K562 (cell line): ENCODE measurements at regions not wholly inside any gene's neighbourhood (a gene's known extent, or its start where the extent isn't known, plus 50 kb on each side); places are given as distances from the start of the nearest gene placed in this dataset.

ENCODE experiments used
- CEBPG ChIP-seq, 3 experiments: fragments of 200-800 bp in 1 of 3; sonication (Bioruptor generic) in 1 of 3; sonication (generic) in 1 of 3; formaldehyde crosslinking in 1 of 3; IDR thresholded peaks in 2 of 3; conservative IDR thresholded peaks in 1 of 3; 2 replicates each; pipeline versions ENCODE4 v1.6.1 to v1.8.0; 2016 to 2022; ENCODE audit warnings: missing compliant biosample characterization in 2 of 3, missing genetic modification characterization in 2 of 3, mild to moderate bottlenecking in 1 of 3, missing genetic modification reagents in 1 of 3
- CTCF ChIP-seq, 3 experiments: IDR thresholded peaks in 2 of 3; conservative IDR thresholded peaks in 1 of 3; 2 replicates each; pipeline ENCODE4 v1.5.1; 2011 to 2012; ENCODE audit warnings: low read length in 3 of 3, mild to moderate bottlenecking in 3 of 3, control low read depth in 2 of 3, improper control_type of control experiment in 1 of 3, inconsistent platforms in 1 of 3, low read depth in 1 of 3, mixed read lengths in 1 of 3, moderate library complexity in 1 of 3; ENCODE audit not compliant: insufficient read depth in 2 of 3
- MAFK ChIP-seq: IDR thresholded peaks from 2 replicates; pipeline ENCODE4 v1.6.1; 2011; ENCODE audit warnings: low read length, improper control_type of control experiment
- PRMT5 ChIP-seq: sonication (generic); formaldehyde crosslinking; IDR thresholded peaks from 2 replicates; pipeline ENCODE4 v1.5.0; 2020; ENCODE audit warnings: missing genetic modification reagents
- TEAD4 ChIP-seq, 2 experiments: sonication (generic) in 1 of 2; formaldehyde crosslinking in 1 of 2; IDR thresholded peaks; 2 replicates each; pipeline versions ENCODE4 v1.6.1 to v1.8.0; 2012 to 2022; ENCODE audit warnings: borderline replicate concordance in 1 of 2, inconsistent platforms in 1 of 2, low read length in 1 of 2, mild to moderate bottlenecking in 1 of 2, missing genetic modification reagents in 1 of 2
- ZBTB1 ChIP-seq: sonication (generic); formaldehyde crosslinking; IDR thresholded peaks from 2 replicates; pipeline ENCODE4 v1.8.1; 2023; ENCODE audit warnings: missing genetic modification reagents, low read depth, mild to moderate bottlenecking, borderline replicate concordance

GRCh38 chr3:99128235-99128634, 226.7 kb upstream of the DCBLD2 start:
- TF ChIP-seq CTCF (IDR thresholded peaks at IDR 0.05 in 2 of 3, conservative IDR thresholded peaks at IDR 0.05 in 1 of 3; ENCODE audit: insufficient read depth in 2 of 3, low read depth in 1 of 3, low read length in 3 of 3) (no peak), CEBPG (CRISPR knock-in tag; IDR thresholded peaks at IDR 0.05) (no peak), CEBPG (tag; conservative IDR thresholded peaks at IDR 0.05 in 1 of 2, IDR thresholded peaks at IDR 0.05 in 1 of 2) (no peak), ZBTB1 (CRISPR knock-in tag) (no peak), MAFK (no peak), PRMT5 (CRISPR knock-in tag) (no peak), TEAD4 (IDR thresholded peaks at IDR 0.05; ENCODE audit: low read length) (no peak), TEAD4 (CRISPR knock-in tag; IDR thresholded peaks at IDR 0.05; ENCODE audit: borderline replicate concordance) (no peak)
